IMR-90 (cell line): ENCODE measurements at regions not wholly inside any gene's neighbourhood (a gene's known extent, or its start where the extent isn't known, plus 50 kb on each side); places are given as distances from the start of the nearest gene placed in this dataset.

Experiments used
- ATAC-seq: fragments of 200-7000 bp; cut with Tn5 transposase; 2 replicates; pipeline ENCODE4 v1.9.1; 2020; ENCODE audit warnings: low read depth, mild to moderate bottlenecking, moderate library complexity
- BruUV-seq: library from RNA; stranded (reverse); fragments of 400-500 nt; replicated peaks from 2 replicates; lab custom pipeline; 2021; lab: Mats Ljungman, UMichigan
- CTCF ChIA-PET: fragments of 300-600 bp; formaldehyde crosslinking; extraction: SDS; loops from one replicate; lab custom pipeline; 2021; ENCODE audit warnings: antibody characterized with exemption; lab: Yijun Ruan, JAX
- POLR2A ChIA-PET: fragments of 300-600 bp; sonication (Branson Sonifier 250); formaldehyde crosslinking; loops from one replicate; lab custom pipeline; 2022; ENCODE audit warnings: antibody characterized with exemption; ENCODE audit not compliant: unreplicated experiment; lab: Charles Lee
- DNase-seq: peaks from one replicate; pipeline ENCODE4 v3.0.0; 2013
- H2AFZ ChIP-seq: replicated peaks from 2 replicates; pipeline ENCODE3; 2013; ENCODE audit warnings: low read length, mild to moderate bottlenecking; ENCODE audit not compliant: poor library complexity
- H2AK5ac ChIP-seq: 2 replicates; pipeline ENCODE4 v1.6.1; 2013; ENCODE audit warnings: low read depth, low read length, inconsistent platforms
- H2AK9ac ChIP-seq: replicated peaks from 2 replicates; pipeline ENCODE3; 2013; ENCODE audit warnings: mild to moderate bottlenecking, low read depth, low read length, moderate library complexity; ENCODE audit not compliant: poor library complexity
- H2BK120ac ChIP-seq: 2 replicates; pipeline ENCODE4 v1.6.1; 2013; ENCODE audit warnings: low read depth, low read length, inconsistent platforms
- H2BK15ac ChIP-seq: 3 replicates; pipeline ENCODE4 v1.6.1; 2013; ENCODE audit warnings: low read depth, low read length, inconsistent platforms
- H2BK20ac ChIP-seq: 2 replicates; pipeline ENCODE4 v1.6.1; 2013; ENCODE audit warnings: low read depth, mild to moderate bottlenecking, inconsistent platforms, low read length, moderate library complexity
- H2BK5ac ChIP-seq: 2 replicates; pipeline ENCODE4 v1.6.1; 2013; ENCODE audit warnings: mild to moderate bottlenecking, low read depth, low read length, inconsistent platforms; ENCODE audit not compliant: poor library complexity, severe bottlenecking
- H3K14ac ChIP-seq: replicated peaks from 2 replicates; pipeline ENCODE4 v1.6.1; 2013; ENCODE audit warnings: low read depth, low read length, inconsistent platforms
- H3K18ac ChIP-seq: 2 replicates; pipeline ENCODE4 v1.6.1; 2013; ENCODE audit warnings: low read depth, low read length, control low read depth
- H3K23ac ChIP-seq: 2 replicates; pipeline ENCODE4 v1.6.1; 2013; ENCODE audit warnings: low read depth, low read length, inconsistent platforms
- H3K27ac ChIP-seq: 2 replicates; pipeline ENCODE4 v1.5.1; 2013; ENCODE audit warnings: mild to moderate bottlenecking, control low read depth, low read length; ENCODE audit not compliant: insufficient read depth
- H3K27me3 ChIP-seq: 2 replicates; pipeline ENCODE4 v1.6.1; 2013; ENCODE audit warnings: low read length; ENCODE audit not compliant: control insufficient read depth, insufficient read depth
- H3K36me3 ChIP-seq: 2 replicates; pipeline ENCODE4 v1.6.1; 2013; ENCODE audit warnings: low read length, mixed read lengths; ENCODE audit not compliant: control insufficient read depth, insufficient read depth
- H3K4ac ChIP-seq: 2 replicates; pipeline ENCODE4 v1.6.1; 2013; ENCODE audit warnings: low read depth, low read length, inconsistent platforms
- H3K4me1 ChIP-seq: 2 replicates; pipeline ENCODE4 v1.6.1; 2013; ENCODE audit warnings: low read length, mixed read lengths; ENCODE audit not compliant: control insufficient read depth, insufficient read depth
- H3K4me2 ChIP-seq: 2 replicates; pipeline ENCODE4 v1.6.1; 2013; ENCODE audit warnings: low read depth, mild to moderate bottlenecking, control low read depth, low read length, moderate library complexity
- H3K4me3 ChIP-seq: 2 replicates; pipeline ENCODE4 v1.5.1; 2013; ENCODE audit warnings: low read depth, mild to moderate bottlenecking, control low read depth, low read length, moderate library complexity; ENCODE audit not compliant: insufficient read depth
- H3K56ac ChIP-seq: 2 replicates; pipeline ENCODE4 v1.6.1; 2013; ENCODE audit warnings: low read length, inconsistent platforms; ENCODE audit not compliant: insufficient read depth; ENCODE audit errors: extremely low read depth
- H3K79me1 ChIP-seq, 2 experiments: 2 replicates each; pipeline ENCODE4 v1.6.1; 2013; ENCODE audit warnings: low read length in 2 of 2, inconsistent platforms in 1 of 2, low read depth in 1 of 2
- H3K9ac ChIP-seq: 2 replicates; pipeline ENCODE4 v1.6.1; 2013; ENCODE audit warnings: low read depth, low read length, control low read depth
- H3K9me1 ChIP-seq: 2 replicates; pipeline ENCODE4 v1.6.1; 2013; ENCODE audit warnings: low read length, inconsistent platforms; ENCODE audit not compliant: insufficient read depth
- H3K9me3 ChIP-seq: 2 replicates; pipeline ENCODE4 v1.6.1; 2013; ENCODE audit warnings: low read length; ENCODE audit not compliant: control insufficient read depth, insufficient read depth
- H4K20me1 ChIP-seq: 2 replicates; pipeline ENCODE4 v1.6.1; 2013; ENCODE audit warnings: low read length, inconsistent platforms; ENCODE audit not compliant: insufficient read depth
- H4K5ac ChIP-seq: 2 replicates; pipeline ENCODE4 v1.6.1; 2013; ENCODE audit warnings: mild to moderate bottlenecking, low read depth, low read length, control low read depth
- H4K8ac ChIP-seq, 2 experiments: 2 replicates each; pipeline ENCODE4 v1.6.1; 2013; ENCODE audit warnings: low read depth in 2 of 2, low read length in 2 of 2, control low read depth in 1 of 2, inconsistent platforms in 1 of 2
- H4K91ac ChIP-seq: 2 replicates; pipeline ENCODE4 v1.6.1; 2013; ENCODE audit warnings: low read depth, low read length, inconsistent platforms; ENCODE audit not compliant: insufficient read depth
- BHLHE40 ChIP-seq: fragments of 150-350 bp; IDR thresholded peaks from 2 replicates; pipeline ENCODE4 v1.6.1; 2016; ENCODE audit warnings: mild to moderate bottlenecking, low read depth, low read length
- CEBPB ChIP-seq: IDR thresholded peaks from 2 replicates; pipeline ENCODE4 v1.6.1; 2012; ENCODE audit warnings: low read depth, low read length, improper control_type of control experiment
- CHD1 ChIP-seq: IDR thresholded peaks from 2 replicates; pipeline ENCODE4 v1.6.1; 2012; ENCODE audit warnings: low read depth, low read length, improper control_type of control experiment
- CTCF ChIP-seq: conservative IDR thresholded peaks from 2 replicates; pipeline ENCODE4 v1.5.1; 2012; ENCODE audit warnings: mild to moderate bottlenecking, low read depth, low read length, improper control_type of control experiment
- ELK1 ChIP-seq: fragments of 150-350 bp; IDR thresholded peaks from 2 replicates; pipeline ENCODE4 v1.6.1; 2016; ENCODE audit warnings: low read depth, mild to moderate bottlenecking, low read length, moderate library complexity, borderline replicate concordance
- FOS ChIP-seq: fragments of 150-350 bp; IDR thresholded peaks from 2 replicates; pipeline ENCODE4 v1.6.1; 2016; ENCODE audit warnings: low read depth, low read length
- MAFK ChIP-seq: IDR thresholded peaks from 2 replicates; pipeline ENCODE4 v1.6.1; 2012; ENCODE audit warnings: low read depth, low read length, improper control_type of control experiment
- MAZ ChIP-seq: IDR thresholded peaks from 2 replicates; pipeline ENCODE4 v1.6.1; 2012; ENCODE audit warnings: low read depth, mild to moderate bottlenecking, low read length, improper control_type of control experiment, moderate library complexity, borderline replicate concordance
- MXI1 ChIP-seq: IDR thresholded peaks from 2 replicates; pipeline ENCODE4 v1.6.1; 2012; ENCODE audit warnings: low read depth, mild to moderate bottlenecking, low read length, moderate library complexity, borderline replicate concordance
- NFE2L2 ChIP-seq: fragments of 150-350 bp; IDR thresholded peaks from 2 replicates; pipeline ENCODE4 v1.6.1; 2016; ENCODE audit warnings: low read depth, mild to moderate bottlenecking, low read length
- POLR2A ChIP-seq: IDR thresholded peaks from 2 replicates; pipeline ENCODE4 v1.6.1; 2012; ENCODE audit warnings: mild to moderate bottlenecking, low read depth, low read length
- RAD21 ChIP-seq: IDR thresholded peaks from 2 replicates; pipeline ENCODE4 v1.6.1; 2012; ENCODE audit warnings: low read length, improper control_type of control experiment
- RCOR1 ChIP-seq: IDR thresholded peaks from 2 replicates; pipeline ENCODE4 v1.6.1; 2012; ENCODE audit warnings: mild to moderate bottlenecking, low read length, improper control_type of control experiment; ENCODE audit not compliant: insufficient replicate concordance
- RFX5 ChIP-seq: IDR thresholded peaks from 2 replicates; pipeline ENCODE4 v1.8.0; 2012; ENCODE audit warnings: low read depth, mild to moderate bottlenecking, low read length, moderate library complexity
- SMC3 ChIP-seq: fragments of 150-350 bp; IDR thresholded peaks from 2 replicates; pipeline ENCODE4 v1.6.1; 2016; ENCODE audit warnings: low read depth, mild to moderate bottlenecking, antibody characterized with exemption, low read length, moderate library complexity
- USF2 ChIP-seq: fragments of 150-350 bp; IDR thresholded peaks from 2 replicates; pipeline ENCODE4 v1.6.1; 2017; ENCODE audit warnings: mild to moderate bottlenecking, antibody characterized with exemption, low read length, low read depth
- WGBS, 2 experiments: methylation state at CpG; one replicate each; pipeline versions ENCODE4 v1.1.5 to v1.1.7; 2013; ENCODE audit warnings: missing lambda C conversion rate in 2 of 2; ENCODE audit not compliant: insufficient read length in 1 of 2; ENCODE audit errors: extremely low coverage in 2 of 2; 5-methylcytosine and 5-hydroxymethylcytosine counted together
- dilution Hi-C: fragments of 300-500 bp; cut with HindIII; formaldehyde crosslinking; loops from one replicate; pipeline ENCODE4 v1.14.3; 2018; ENCODE audit warnings: low sequenced_read_pairs; ENCODE audit not compliant: unreplicated experiment
- in situ Hi-C: fragments of 300-500 bp; cut with MboI; formaldehyde crosslinking; loops from 3 replicates; pipeline ENCODE4 v1.14.3; 2019; ENCODE audit warnings: low sequenced_read_pairs, inconsistent platforms, mixed read lengths
- intact Hi-C: fragments of 100-400 bp; cut with micrococcal nuclease; formaldehyde crosslinking; loops from 2 replicates; pipeline ENCODE4 v1.10.0; 2022

- H4K5ac ChIP-seq = no peak overlapping the region
- no peak overlapping the region for H2AK9ac ChIP-seq
- TF ChIP-seq RAD21 (no peak), POLR2A (no peak), BHLHE40 (no peak), MAZ (no peak), USF2 (no peak), FOS (no peak), MAFK (no peak), SMC3 (no peak), CTCF (no peak), ELK1 (no peak), CHD1 (no peak), NFE2L2 (no peak), RCOR1 (no peak), CEBPB (no peak), RFX5 (no peak), MXI1 (no peak)
- no peak overlapping the region for H3K4me3 ChIP-seq
- no peak overlapping the region for H4K8ac ChIP-seq
- H2BK120ac ChIP-seq = no peak overlapping the region
- in situ Hi-C loops (no loop called here), intact Hi-C loops (no loop called here), dilution Hi-C loops (no loop called here)
- ChIA-PET CTCF (interaction anchor here (0.6 kb wide), 1 partner anchor 1041 kb away, joined by 3 read pairs; no protein-coding TSS in a partner anchor), POLR2A (no interaction called here)
- H3K18ac ChIP-seq = no peak overlapping the region
- H2BK20ac ChIP-seq = no peak overlapping the region
- H3K9ac ChIP-seq = no peak overlapping the region
- H3K9me3 ChIP-seq = no peaks in the 10 kb centered on the region
- H3K27me3 ChIP-seq = no peaks in the 10 kb centered on the region
- H3K56ac ChIP-seq = no peak overlapping the region
- H4K91ac ChIP-seq = no peak overlapping the region
- no peak overlapping the region for H3K14ac ChIP-seq
- WGBS, 2 experiments = no CpG with 5 or more reads among the region's 7 CpGs
- H3K4me1 ChIP-seq = no peaks in the 10 kb centered on the region
- no peak overlapping the region for H3K4ac ChIP-seq
- no peak overlapping the region for H2AK5ac ChIP-seq
- H2BK15ac ChIP-seq = no peak overlapping the region
- no peak overlapping the region for H2BK5ac ChIP-seq
- DNase-seq (no peak), ATAC-seq (no peak)
- H3K9me1 ChIP-seq = no peaks in the 10 kb centered on the region
- H3K27ac ChIP-seq = no peak overlapping the region
- H2AFZ ChIP-seq = no peak overlapping the region
- no TSS peak for BruUV-seq
- no peak overlapping the region for H3K4me2 ChIP-seq
- no peaks in the 10 kb centered on the region for H3K79me1 ChIP-seq
- H4K20me1 ChIP-seq = no peaks in the 10 kb centered on the region
- no peak overlapping the region for H3K23ac ChIP-seq
- H3K36me3 ChIP-seq = no peaks in the 10 kb centered on the region
Measured at GRCh38 chr4:146032234-146032860, 93.7 kb upstream of the ZNF827 start.
